K562 (cell line): ENCODE measurements at regions not wholly inside any gene's neighbourhood (a gene's known extent, or its start where the extent isn't known, plus 50 kb on each side); places are given as distances from the start of the nearest gene placed in this dataset.

Experiments
- KLF16 ChIP-seq: IDR thresholded peaks from 2 replicates; pipeline ENCODE4 v1.6.1; 2016; ENCODE audit warnings: antibody characterized with exemption
- MXD1 ChIP-seq: fragments of 250-450 bp; sonication (Bioruptor Pico); IDR thresholded peaks from 2 replicates; pipeline ENCODE4 v1.8.0; 2021; ENCODE audit warnings: borderline replicate concordance, mild to moderate bottlenecking, moderate library complexity; ENCODE audit not compliant: poor library complexity, severe bottlenecking
- NR4A1 ChIP-seq, 2 experiments: fragments of 250-450 bp in 1 of 2; fragments of 450-650 bp in 1 of 2; sonication (Bioruptor Pico) in 1 of 2; IDR thresholded peaks; 2 replicates each; pipeline versions ENCODE4 v1.4.0 to v1.6.1; 2016 to 2020; ENCODE audit warnings: mild to moderate bottlenecking in 2 of 2, missing compliant biosample characterization in 1 of 2, missing genetic modification characterization in 1 of 2, moderate library complexity in 1 of 2
- RREB1 ChIP-seq: fragments of 250-450 bp; sonication (Bioruptor Pico); IDR thresholded peaks from 2 replicates; pipeline ENCODE4 v1.4.0; 2020
- SNRNP70 ChIP-seq: fragments of 200-400 bp; formaldehyde crosslinking; optimal IDR thresholded peaks from 2 replicates; pipeline ENCODE3; 2017; ENCODE audit warnings: low read depth, low read length
- THAP12 ChIP-seq: fragments of 250-450 bp; sonication (Bioruptor Pico); IDR thresholded peaks from 2 replicates; pipeline ENCODE4 v1.9.0; 2021; ENCODE audit warnings: mild to moderate bottlenecking, inconsistent platforms
- ZNF184 ChIP-seq: sonication (generic); formaldehyde crosslinking; IDR thresholded peaks from 2 replicates; pipeline ENCODE4 v1.5.0; 2020; ENCODE audit warnings: missing genetic modification reagents

GRCh38 chr7:13414181-13414580 lies 575.3 kb downstream of the ETV1 start (continued):
- TF ChIP-seq RREB1: no peak
- no peak for TF ChIP-seq SNRNP70
- TF ChIP-seq NR4A1 (CRISPR knock-in tag; IDR thresholded peaks at IDR 0.05): no peak
- TF ChIP-seq NR4A1 (tag; IDR thresholded peaks at IDR 0.05): no peak
- TF ChIP-seq KLF16: no peak
- TF ChIP-seq MXD1 (CRISPR knock-in tag): no peak
- no peak for TF ChIP-seq THAP12 (CRISPR knock-in tag)
- TF ChIP-seq ZNF184 (CRISPR knock-in tag): no peak
